ENCODE measurements at regions not wholly inside any gene's neighbourhood (a gene's known extent, or its start where the extent isn't known, plus 50 kb on each side); places are given as distances from the start of the nearest gene placed in this dataset.
"Not testable (repeated sequence)": the region's sequence is repeated elsewhere in the genome, so short reads cannot be mapped to it uniquely, and the experiment has no call there.

DNA sequence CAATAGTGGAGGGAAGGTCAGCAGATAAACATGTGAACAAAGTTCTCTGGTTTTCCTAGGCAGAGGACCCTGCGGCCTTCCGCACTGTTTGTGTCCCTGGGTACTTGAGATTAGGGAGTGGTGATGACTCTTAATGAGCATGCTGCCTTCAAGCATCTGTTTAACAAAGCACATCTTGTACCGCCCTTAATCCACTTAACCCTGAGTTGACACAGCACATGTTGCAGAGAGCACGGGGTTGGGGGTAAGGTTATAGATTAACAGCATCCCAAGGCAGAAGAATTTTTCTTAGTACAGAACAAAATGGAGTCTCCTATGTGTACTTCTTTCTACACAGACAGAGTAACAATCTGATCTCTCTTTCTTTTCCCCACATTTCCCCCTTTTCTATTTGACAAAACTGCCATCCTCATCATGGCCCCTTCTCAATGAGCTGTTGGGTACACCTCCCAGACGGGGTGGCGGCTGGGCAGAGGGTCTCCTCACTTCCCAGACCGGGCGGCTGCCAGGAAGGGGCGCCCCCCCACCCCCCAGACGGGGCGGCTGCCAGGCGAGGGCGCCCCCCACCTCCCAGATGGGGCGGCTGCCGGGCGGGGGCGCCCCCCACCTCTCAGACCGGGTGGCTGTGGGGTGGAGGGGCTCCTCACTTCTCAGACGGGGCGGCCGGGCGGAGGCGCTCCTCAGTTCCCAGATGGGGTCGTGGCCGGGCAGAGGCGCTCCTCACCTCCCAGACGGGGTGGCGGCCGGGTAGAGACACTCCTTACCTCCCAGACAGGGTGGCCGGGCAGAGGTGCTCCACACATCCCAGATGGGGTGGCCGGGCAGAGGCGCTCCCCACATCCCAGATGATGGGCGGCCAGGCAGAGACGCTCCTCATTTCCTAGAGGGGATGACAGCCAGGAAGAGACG lies 361.6 kb upstream of the SGO1 start:
- H3K9ac ChIP-seq (ENCODE audit: low read length); H4K20me1 ChIP-seq (ENCODE audit: insufficient read depth); H3K27me3 ChIP-seq (ENCODE audit: insufficient read depth, low read depth, low read length); H3F3A ChIP-seq (ENCODE audit: insufficient read depth, low read length, poor library complexity, severe bottlenecking); H2AFZ ChIP-seq (ENCODE audit: low read depth, low read length); H3K9me2 ChIP-seq (ENCODE audit: insufficient read depth, low read length); H3K9me3 ChIP-seq (ENCODE audit: low read length); H3K4me2 ChIP-seq (ENCODE audit: low read length); H3K36me3 ChIP-seq (ENCODE audit: insufficient read depth, low read length); H3K4me3 ChIP-seq (ENCODE audit: low read length); H3K79me2 ChIP-seq (replicated peaks; ENCODE audit: insufficient read depth, low read length); H3K27ac ChIP-seq (ENCODE audit: low read length): not testable (repeated sequence)

DNA sequence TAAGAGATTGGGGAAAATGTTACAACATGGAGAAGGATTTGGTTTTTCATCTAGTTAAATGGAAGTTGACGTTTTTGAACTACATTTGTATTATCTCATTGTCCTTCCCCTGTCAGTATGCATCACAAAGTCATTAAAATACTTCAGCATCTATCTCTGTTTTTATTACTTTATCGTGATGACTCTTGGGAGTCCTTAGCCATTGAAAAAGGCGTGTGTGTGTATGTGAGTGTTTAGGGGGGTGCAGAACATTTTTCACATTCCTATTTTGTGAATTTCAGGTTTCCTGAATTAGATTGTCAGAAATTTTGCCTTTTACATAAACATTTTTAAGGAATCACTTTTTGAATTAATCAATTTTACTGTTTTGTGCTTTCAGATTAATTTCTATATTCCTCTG lies 360.6 kb upstream of the SGO1 start:
- no peaks in the 10 kb centered on the region for H3K79me2 ChIP-seq (replicated peaks; ENCODE audit: insufficient read depth, low read length)
- H3K4me2 ChIP-seq (ENCODE audit: low read length), result no peak overlapping the region
- H3K27ac ChIP-seq (ENCODE audit: low read length), result no peak overlapping the region
- TF ChIP-seq SMC3 (conservative IDR thresholded peaks at IDR 0.05; ENCODE audit: poor library complexity) (no peak), EZH2 (IDR thresholded peaks at IDR 0.05; ENCODE audit: borderline replicate concordance, insufficient read depth, low read length, poor library complexity, severe bottlenecking) (no peak), EP300 (conservative IDR thresholded peaks at IDR 0.05; ENCODE audit: poor library complexity, severe bottlenecking) (no peak), TAF1 (IDR thresholded peaks at IDR 0.05; ENCODE audit: low read depth) (no peak), MXI1 (conservative IDR thresholded peaks at IDR 0.05; ENCODE audit: poor library complexity, severe bottlenecking) (no peak), POLR2AphosphoS5 (IDR thresholded peaks at IDR 0.05) (no peak)
- TF ChIP-seq, protein P1, sequence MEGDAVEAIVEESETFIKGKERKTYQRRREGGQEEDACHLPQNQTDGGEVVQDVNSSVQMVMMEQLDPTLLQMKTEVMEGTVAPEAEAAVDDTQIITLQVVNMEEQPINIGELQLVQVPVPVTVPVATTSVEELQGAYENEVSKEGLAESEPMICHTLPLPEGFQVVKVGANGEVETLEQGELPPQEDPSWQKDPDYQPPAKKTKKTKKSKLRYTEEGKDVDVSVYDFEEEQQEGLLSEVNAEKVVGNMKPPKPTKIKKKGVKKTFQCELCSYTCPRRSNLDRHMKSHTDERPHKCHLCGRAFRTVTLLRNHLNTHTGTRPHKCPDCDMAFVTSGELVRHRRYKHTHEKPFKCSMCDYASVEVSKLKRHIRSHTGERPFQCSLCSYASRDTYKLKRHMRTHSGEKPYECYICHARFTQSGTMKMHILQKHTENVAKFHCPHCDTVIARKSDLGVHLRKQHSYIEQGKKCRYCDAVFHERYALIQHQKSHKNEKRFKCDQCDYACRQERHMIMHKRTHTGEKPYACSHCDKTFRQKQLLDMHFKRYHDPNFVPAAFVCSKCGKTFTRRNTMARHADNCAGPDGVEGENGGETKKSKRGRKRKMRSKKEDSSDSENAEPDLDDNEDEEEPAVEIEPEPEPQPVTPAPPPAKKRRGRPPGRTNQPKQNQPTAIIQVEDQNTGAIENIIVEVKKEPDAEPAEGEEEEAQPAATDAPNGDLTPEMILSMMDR (IDR thresholded peaks at IDR 0.05; ENCODE audit: poor library complexity, severe bottlenecking), result no peak
- TF ChIP-seq, protein P2, sequence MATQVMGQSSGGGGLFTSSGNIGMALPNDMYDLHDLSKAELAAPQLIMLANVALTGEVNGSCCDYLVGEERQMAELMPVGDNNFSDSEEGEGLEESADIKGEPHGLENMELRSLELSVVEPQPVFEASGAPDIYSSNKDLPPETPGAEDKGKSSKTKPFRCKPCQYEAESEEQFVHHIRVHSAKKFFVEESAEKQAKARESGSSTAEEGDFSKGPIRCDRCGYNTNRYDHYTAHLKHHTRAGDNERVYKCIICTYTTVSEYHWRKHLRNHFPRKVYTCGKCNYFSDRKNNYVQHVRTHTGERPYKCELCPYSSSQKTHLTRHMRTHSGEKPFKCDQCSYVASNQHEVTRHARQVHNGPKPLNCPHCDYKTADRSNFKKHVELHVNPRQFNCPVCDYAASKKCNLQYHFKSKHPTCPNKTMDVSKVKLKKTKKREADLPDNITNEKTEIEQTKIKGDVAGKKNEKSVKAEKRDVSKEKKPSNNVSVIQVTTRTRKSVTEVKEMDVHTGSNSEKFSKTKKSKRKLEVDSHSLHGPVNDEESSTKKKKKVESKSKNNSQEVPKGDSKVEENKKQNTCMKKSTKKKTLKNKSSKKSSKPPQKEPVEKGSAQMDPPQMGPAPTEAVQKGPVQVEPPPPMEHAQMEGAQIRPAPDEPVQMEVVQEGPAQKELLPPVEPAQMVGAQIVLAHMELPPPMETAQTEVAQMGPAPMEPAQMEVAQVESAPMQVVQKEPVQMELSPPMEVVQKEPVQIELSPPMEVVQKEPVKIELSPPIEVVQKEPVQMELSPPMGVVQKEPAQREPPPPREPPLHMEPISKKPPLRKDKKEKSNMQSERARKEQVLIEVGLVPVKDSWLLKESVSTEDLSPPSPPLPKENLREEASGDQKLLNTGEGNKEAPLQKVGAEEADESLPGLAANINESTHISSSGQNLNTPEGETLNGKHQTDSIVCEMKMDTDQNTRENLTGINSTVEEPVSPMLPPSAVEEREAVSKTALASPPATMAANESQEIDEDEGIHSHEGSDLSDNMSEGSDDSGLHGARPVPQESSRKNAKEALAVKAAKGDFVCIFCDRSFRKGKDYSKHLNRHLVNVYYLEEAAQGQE (IDR thresholded peaks at IDR 0.05; ENCODE audit: borderline replicate concordance), result no peak
- H3K9ac ChIP-seq (ENCODE audit: low read length), result no peak overlapping the region
- no peak overlapping the region for H3K4me3 ChIP-seq (ENCODE audit: low read length)
- H3K36me3 ChIP-seq (ENCODE audit: insufficient read depth, low read length), result no peaks in the 10 kb centered on the region
- H3F3A ChIP-seq (ENCODE audit: insufficient read depth, low read length, poor library complexity, severe bottlenecking), result no peaks in the 10 kb centered on the region
- no peaks in the 10 kb centered on the region for H3K9me3 ChIP-seq (ENCODE audit: low read length)
- H2AFZ ChIP-seq (ENCODE audit: low read depth, low read length), result no peak overlapping the region
- H4K20me1 ChIP-seq (ENCODE audit: insufficient read depth), result no peaks in the 10 kb centered on the region
- H3K9me2 ChIP-seq (ENCODE audit: insufficient read depth, low read length), result no peaks in the 10 kb centered on the region
- H3K27me3 ChIP-seq (ENCODE audit: insufficient read depth, low read depth, low read length), result no peaks in the 10 kb centered on the region

All from neural cell (in vitro differentiated cells).